Endothelial cell of umbilical vein (primary cell): ENCODE measurements at regions not wholly inside any gene's neighbourhood (a gene's known extent, or its start where the extent isn't known, plus 50 kb on each side); places are given as distances from the start of the nearest gene placed in this dataset.

Source experiments
- CTCF ChIP-seq, 2 donors: IDR thresholded peaks; 1 replicate in 1 of 2; 2 replicates in 1 of 2; pipeline ENCODE4 v1.5.1; 2011; ENCODE audit warnings: low read length in 2 of 2, mild to moderate bottlenecking in 2 of 2, moderate library complexity in 2 of 2, control low read depth in 1 of 2, inconsistent platforms in 1 of 2, low read depth in 1 of 2; ENCODE audit not compliant: insufficient read depth in 1 of 2; ENCODE audit errors: extremely low read depth in 1 of 2
- MYC ChIP-seq: IDR thresholded peaks from one replicate; pipeline ENCODE4 v1.6.1; 2011; ENCODE audit warnings: mild to moderate bottlenecking, low read depth, low read length

DNA sequence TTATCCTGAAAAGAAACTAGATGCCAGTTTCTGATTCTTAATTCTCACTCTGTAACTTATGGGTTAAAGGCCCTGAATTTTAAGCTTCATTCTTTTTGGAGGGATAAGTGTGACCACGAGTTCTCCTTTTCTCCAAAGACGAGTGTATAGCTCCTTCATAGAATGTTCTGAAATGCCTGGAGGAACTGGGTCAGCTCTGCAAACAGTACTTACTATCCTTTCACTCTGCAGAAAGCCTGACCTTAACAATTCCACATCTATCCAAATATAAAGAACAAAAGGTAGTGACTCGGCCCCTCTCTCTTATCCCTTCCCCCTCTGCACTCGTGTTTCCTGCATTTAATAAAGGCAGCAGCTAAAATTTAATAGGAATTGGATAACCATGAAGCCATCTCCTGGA is 150.5 kb downstream of the LYPLAL1 start:
- no peak for TF ChIP-seq MYC
- no peak for TF ChIP-seq CTCF (IDR thresholded peaks at IDR 0.05; ENCODE audit: extremely low read depth in 1 of 2, insufficient read depth in 1 of 2, low read depth in 1 of 2, low read length in 2 of 2)
